Activated T-helper 1 cell treated with anti-CD3 and anti-CD28 coated beads, Interleukin-12 subunit alpha, Interleukin-12 subunit beta, Interleukin-2, Interleukin-4 antibody, amounts not matched to agents 30 ng/mL and 10 ng/mL and 1 ng/mL, durations not matched to agents 14 hours and 24 hours and 36 hours (primary cell): ENCODE measurements at regions not wholly inside any gene's neighbourhood (a gene's known extent, or its start where the extent isn't known, plus 50 kb on each side); places are given as distances from the start of the nearest gene placed in this dataset.

Experiments
- DNase-seq: peaks from one replicate; pipeline ENCODE4 v3.0.0; 2021; ENCODE audit warnings: low spot score
- H3K27ac Mint-ChIP-seq: one replicate; pipeline ENCODE4 v1.8.0; 2021; ENCODE audit warnings: mild to moderate bottlenecking, mixed read lengths
- H3K27me3 Mint-ChIP-seq: one replicate; pipeline ENCODE4 v1.8.0; 2022; ENCODE audit warnings: mild to moderate bottlenecking, moderate library complexity, mixed read lengths; ENCODE audit not compliant: insufficient read depth
- H3K36me3 Mint-ChIP-seq: one replicate; pipeline ENCODE4 v1.8.0; 2021; ENCODE audit warnings: low read depth, mixed read lengths
- H3K4me1 Mint-ChIP-seq: one replicate; pipeline ENCODE4 v1.8.0; 2021; ENCODE audit warnings: low read depth, mixed read lengths
- H3K4me3 Mint-ChIP-seq: one replicate; pipeline ENCODE4 v1.8.0; 2021; ENCODE audit warnings: mild to moderate bottlenecking, moderate library complexity, mixed read lengths
- H3K9me3 Mint-ChIP-seq: one replicate; pipeline ENCODE4 v1.8.0; 2021; ENCODE audit warnings: mixed read lengths
- intact Hi-C: fragments of 100-400 bp; cut with micrococcal nuclease; formaldehyde crosslinking; loops from one replicate; pipeline ENCODE4 v1.15.1; 2024

DNA sequence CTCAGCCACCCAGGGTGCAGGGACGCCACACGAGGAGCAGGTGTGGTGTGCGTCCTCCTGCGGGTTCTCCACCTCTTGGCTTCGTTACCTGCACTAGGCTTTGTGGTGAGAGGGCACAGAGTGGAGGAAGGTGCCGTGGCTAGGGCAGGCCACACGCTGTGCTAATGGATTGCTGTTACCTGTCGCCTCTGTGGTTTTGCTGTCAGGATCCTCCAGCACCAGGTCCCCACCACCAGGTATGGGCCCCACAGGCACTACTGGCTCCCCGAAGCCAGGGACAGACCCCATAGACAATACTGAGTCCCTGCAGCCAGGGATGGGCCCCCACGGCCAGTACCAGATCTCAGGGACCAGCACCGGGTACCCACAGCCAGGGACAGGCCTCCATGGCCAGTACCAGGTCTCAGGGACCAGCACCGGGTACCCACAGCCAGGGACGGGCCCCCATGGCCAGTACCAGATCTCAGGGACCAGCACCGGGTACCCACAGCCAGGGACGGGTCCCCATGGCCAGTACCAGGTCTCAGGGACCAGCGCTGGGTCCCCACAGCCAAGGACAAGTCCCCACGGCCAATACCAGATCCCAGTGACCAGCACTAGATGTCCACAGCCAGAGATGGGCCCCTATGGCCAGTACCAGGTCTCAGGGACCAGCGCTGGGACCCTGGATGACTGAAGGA lies 315.6 kb downstream of the SEC14L1 start:
- H3K4me1 Mint-ChIP-seq, result peaks cover 76% of the 10 kb centered on the region
- DNase-seq, result no peak
- peaks cover 31% of the 10 kb centered on the region for H3K36me3 Mint-ChIP-seq
- H3K4me3 Mint-ChIP-seq, result peak overlapping the region; percentile 95
- peak overlapping the region; percentile 90 for H3K27ac Mint-ChIP-seq
- no peaks in the 10 kb centered on the region for H3K27me3 Mint-ChIP-seq
- intact Hi-C loops, result loop anchor here (10.0 kb wide), 1 partner anchor 312 kb away; the partner anchor contains the start of gene SEC14L1
- no peaks in the 10 kb centered on the region for H3K9me3 Mint-ChIP-seq

DNA sequence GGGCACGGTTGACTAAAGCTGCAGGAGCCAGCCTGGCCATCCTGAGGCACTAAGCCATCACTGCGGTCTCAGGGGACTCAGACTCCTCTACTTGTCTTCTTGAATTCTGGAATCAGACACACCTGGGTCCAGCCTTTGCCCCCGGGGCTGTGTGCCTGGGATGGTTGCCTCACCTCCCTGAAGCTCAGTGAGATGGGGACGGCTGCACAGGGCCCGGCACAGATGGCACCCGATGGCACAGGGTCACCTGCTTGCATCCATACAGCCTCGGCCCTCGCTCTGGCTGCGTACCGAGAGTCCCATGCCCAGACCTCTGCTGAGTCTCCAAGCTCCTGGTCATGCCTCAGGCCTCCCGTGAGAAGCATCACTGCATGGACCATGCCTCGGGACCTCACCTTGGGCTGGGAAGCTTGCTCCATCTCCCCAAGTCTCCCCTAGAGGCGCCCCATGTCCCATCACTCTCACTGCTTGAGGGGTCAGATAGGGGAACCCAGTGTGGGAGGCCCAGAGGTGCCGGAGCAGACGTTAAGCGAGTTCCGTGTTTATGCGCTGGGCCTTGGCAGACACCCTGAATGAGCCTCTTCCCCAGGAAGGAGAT lies 316.3 kb downstream of the SEC14L1 start:
- H3K27me3 Mint-ChIP-seq, result no peaks in the 10 kb centered on the region
- H3K9me3 Mint-ChIP-seq, result no peaks in the 10 kb centered on the region
- intact Hi-C loops, result loop anchor here (10.0 kb wide), 1 partner anchor 312 kb away; the partner anchor contains the start of gene SEC14L1
- H3K27ac Mint-ChIP-seq, result peak overlapping the region; percentile 98
- DNase-seq, result no peak
- peak overlapping the region; percentile 95 for H3K4me3 Mint-ChIP-seq
- H3K36me3 Mint-ChIP-seq, result peaks cover 34% of the 10 kb centered on the region
- H3K4me1 Mint-ChIP-seq, result peaks cover 82% of the 10 kb centered on the region

DNA sequence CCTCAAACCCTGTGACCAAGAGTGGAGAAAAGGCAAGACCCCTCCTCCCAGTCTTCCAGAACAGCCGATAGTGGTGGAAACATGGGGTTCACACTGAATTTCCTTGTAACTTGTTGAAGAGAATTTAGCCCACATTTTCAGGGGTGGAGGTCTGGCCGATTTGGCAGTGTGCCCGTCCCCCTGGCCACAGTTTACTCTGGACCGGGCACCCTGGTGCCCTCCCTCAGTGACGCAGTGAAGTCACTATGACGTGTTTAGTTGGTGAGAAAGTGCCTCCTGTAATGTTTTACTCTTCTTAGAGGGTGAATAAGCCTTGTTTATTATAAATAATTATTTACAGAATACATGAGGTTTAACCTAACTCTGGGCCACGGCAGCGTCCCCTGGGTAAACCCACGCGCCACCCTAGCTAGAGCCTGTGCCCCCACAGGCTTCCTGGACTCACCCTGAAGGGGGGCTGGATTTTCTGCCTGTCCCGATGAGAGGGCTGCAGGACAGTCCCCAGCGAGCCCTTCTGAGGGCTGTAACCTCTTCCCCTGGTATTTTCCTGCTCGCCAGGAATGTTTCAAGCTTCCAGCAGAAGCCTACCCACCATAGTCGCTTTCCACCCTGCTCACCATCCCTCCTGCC lies 316.9 kb downstream of the SEC14L1 start:
- no peak for DNase-seq
- intact Hi-C loops, result loop anchor here (10.0 kb wide), 1 partner anchor 313 kb away; the partner anchor contains the start of gene SEC14L1
- Mint-ChIP-seq H3K4me1 (peaks cover 81% of the 10 kb centered on the region), H3K9me3 (no peaks in the 10 kb centered on the region), H3K27ac (peak overlapping the region; percentile 98), H3K4me3 (peak overlapping the region; percentile 95), H3K36me3 (peaks cover 34% of the 10 kb centered on the region), H3K27me3 (no peaks in the 10 kb centered on the region)

DNA sequence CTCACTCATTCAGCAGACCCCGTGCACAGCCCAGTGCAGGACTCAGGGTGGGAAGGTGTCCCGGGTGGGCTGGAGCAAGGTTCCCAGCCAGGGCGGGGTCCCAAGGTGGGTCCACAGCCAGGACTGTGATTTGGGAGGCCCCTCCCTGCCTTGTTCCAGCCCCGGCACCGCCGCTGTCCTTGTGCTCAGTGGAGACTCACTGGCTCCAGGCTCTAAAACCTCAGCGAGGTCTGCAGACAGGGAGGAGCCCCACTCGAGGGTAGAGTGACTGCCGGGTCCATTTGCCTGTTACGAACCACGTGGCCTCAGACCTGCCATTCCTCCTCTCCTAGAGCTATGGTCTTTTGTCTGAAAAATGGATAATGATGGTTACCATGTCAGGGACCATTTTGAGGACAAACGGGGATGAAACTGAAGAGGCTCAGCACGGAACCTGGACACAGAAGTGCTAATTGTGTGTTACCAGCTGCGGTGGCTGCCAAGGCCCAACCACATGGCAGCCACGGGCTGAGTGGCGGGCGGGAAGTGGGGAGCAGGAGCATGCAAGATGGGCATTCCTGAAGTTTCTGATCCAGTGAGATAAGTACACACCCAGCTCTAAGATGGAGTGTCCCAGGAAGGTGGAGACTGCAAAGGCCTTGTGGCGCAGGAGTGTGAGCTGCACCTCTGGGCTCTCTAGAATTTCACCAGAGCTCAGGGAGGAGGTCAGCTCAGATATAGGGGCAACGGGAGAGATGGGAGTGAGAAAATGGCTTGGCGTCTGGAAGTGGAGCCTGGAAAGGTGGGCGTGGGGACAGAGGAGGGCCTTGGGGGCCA lies 317.6 kb downstream of the SEC14L1 start:
- DNase-seq, result no peak
- intact Hi-C loops, result loop anchor here (10.0 kb wide), 1 partner anchor 314 kb away; the partner anchor contains the start of gene SEC14L1
- Mint-ChIP-seq H3K4me3 (peak overlapping the region; percentile 95), H3K36me3 (peaks cover 40% of the 10 kb centered on the region), H3K27me3 (no peaks in the 10 kb centered on the region), H3K27ac (peak overlapping the region; percentile 98), H3K9me3 (no peaks in the 10 kb centered on the region), H3K4me1 (peaks cover 81% of the 10 kb centered on the region)

DNA sequence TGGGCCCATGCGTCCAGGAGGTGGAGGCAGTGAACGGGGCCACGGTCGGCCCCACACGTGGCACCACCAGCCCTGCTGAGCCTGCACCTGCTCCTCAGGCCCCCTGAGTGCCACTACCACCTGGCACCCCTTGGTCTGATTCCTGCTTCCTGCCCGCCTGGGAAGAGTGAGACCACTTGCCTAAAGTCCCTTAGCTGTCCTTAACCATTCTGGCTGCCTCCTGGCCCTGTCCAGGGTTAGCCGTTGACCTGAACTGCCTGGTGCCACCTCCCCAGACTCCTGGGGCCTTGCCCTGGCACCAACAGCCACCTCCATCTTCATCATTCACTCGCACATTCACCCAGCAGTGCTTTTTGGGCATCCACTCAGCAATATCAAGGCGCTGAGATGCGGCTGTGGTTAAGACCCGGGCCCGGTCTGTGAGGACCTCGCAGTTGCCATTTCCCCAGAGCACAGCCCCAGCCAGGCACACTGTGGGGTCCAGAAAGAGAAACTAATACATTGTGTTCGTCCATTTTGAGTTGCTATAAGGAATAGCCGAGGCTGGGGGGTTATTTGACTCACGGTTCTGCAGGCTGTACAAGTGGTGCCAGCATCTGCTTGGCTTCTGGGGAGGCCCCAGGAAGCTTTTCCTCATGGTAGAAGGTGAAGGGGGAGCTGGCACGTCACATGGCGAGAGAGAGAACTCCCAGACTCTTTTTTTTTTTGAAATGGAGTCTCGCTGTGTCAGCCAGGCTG lies 318.4 kb downstream of the SEC14L1 start:
- Mint-ChIP-seq H3K27me3 (no peaks in the 10 kb centered on the region), H3K9me3 (no peaks in the 10 kb centered on the region), H3K4me3 (peak overlapping the region; percentile 95), H3K4me1 (peaks cover 75% of the 10 kb centered on the region), H3K36me3 (peaks cover 36% of the 10 kb centered on the region), H3K27ac (peak overlapping the region; percentile 98)
- DNase-seq, result no peak
- intact Hi-C loops, result loop anchor here (10.0 kb wide), 1 partner anchor 314 kb away; the partner anchor contains the start of gene SEC14L1

DNA sequence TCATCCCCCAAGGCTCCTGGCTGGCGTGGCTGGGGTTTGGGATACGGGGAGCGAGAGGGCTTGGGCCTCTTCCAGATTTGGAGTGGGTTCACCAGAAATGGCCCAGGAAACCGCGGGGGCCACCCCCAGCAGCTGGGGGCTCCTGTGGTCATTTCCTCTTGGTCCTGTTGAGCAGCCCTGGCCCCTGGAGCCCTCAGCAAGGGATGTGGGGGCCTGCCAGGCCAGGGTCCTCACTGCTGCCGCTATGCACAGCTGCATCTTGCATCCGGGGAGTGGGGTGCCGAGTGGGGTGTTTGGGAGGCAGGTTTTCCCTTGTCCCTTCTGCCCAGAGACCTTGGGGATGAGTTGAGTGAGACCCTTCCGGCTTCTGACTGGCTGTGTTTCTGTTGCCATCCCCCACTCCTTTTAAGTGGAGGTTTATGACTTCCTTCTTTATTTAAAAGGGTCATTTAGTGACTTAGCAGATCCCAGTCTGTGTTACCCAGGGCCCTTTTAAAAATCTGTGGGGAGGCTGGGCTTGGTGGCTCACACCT lies 319.8 kb downstream of the SEC14L1 start:
- Mint-ChIP-seq H3K27ac (peak overlapping the region; percentile 98), H3K27me3 (no peaks in the 10 kb centered on the region), H3K4me3 (peak overlapping the region; percentile 95), H3K4me1 (peaks cover 76% of the 10 kb centered on the region), H3K36me3 (peaks cover 33% of the 10 kb centered on the region), H3K9me3 (no peaks in the 10 kb centered on the region)
- intact Hi-C loops, result loop anchor here (1.0 to 5.0 kb wide), 6 partner anchors 8 to 1547 kb away; partner anchors contain the start of gene CANT1
- DNase-seq, result no peak

DNA sequence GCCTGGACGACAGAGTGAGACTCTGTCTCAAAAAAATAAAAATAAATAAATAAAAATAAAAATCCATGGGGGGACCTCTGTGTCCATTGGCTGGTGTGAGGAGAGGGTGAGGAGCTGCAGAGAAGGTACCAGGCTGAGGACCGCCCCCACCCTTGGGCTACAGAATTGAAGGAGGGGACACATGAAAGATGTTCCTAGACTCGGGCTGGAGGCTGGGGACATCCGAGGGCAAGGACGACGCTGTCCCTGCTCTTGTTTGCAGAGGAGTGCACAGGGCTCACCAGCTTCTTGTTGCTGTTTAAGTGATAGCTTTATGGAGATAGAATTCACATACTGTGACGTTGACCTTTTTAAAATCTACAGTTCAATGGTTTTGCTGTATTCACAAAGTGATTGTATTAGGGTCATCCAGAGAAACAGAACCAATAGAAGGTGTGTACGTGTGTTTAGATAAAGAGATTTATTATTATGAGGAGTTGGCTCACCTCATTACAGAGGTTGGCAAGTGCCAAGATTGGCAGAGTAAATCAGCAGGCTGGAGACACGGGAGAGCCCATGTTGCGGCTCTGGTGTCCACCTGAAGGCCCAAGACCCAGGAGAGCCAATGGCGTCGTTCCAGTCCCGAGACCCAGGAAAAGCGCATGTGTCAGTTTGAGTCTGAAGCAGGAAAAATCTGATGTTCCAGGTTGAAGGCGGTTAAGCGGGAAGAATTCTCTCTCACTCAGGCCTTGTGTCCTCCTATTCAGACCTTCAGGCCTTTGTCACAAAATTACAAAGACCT lies 320.7 kb downstream of the SEC14L1 start:
- Mint-ChIP-seq H3K27me3 (no peaks in the 10 kb centered on the region), H3K4me1 (peaks cover 81% of the 10 kb centered on the region), H3K4me3 (peak overlapping the region; percentile 72), H3K36me3 (peaks cover 31% of the 10 kb centered on the region), H3K27ac (peak overlapping the region; percentile 98), H3K9me3 (no peaks in the 10 kb centered on the region)
- DNase-seq, result no peak
- intact Hi-C loops, result loop anchor here (2.0 to 5.0 kb wide), 4 partner anchors 17 to 1546 kb away; partner anchors contain the start of gene CANT1

DNA sequence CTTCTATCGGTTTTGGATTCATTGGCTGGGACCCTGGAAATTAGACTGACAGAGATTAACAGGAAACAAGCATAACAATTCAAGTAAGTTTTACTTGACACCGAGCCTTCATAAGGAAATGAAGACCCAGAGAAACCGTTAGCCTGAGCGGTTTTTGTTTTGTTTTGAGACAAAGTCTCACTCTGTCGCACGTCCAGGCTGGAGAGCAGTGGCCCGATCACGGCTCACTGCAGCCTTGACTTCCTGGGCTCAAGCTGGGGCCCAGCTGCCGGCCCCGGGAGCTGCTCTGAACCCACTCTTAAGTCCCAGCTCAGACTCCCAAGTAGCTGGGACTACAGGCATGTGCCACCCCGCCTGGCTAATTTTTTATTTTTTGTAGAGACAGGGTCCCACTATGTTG lies 321.3 kb downstream of the SEC14L1 start:
- peaks cover 83% of the 10 kb centered on the region for H3K4me1 Mint-ChIP-seq
- DNase-seq, result no peak
- no peaks in the 10 kb centered on the region for H3K9me3 Mint-ChIP-seq
- H3K4me3 Mint-ChIP-seq, result peak overlapping the region; percentile 72
- H3K36me3 Mint-ChIP-seq, result peaks cover 31% of the 10 kb centered on the region
- H3K27ac Mint-ChIP-seq, result peak overlapping the region; percentile 98
- H3K27me3 Mint-ChIP-seq, result no peaks in the 10 kb centered on the region
- intact Hi-C loops, result loop anchor here (2.0 to 5.0 kb wide), 2 partner anchors 57 to 1545 kb away; partner anchors contain the start of gene CANT1

DNA sequence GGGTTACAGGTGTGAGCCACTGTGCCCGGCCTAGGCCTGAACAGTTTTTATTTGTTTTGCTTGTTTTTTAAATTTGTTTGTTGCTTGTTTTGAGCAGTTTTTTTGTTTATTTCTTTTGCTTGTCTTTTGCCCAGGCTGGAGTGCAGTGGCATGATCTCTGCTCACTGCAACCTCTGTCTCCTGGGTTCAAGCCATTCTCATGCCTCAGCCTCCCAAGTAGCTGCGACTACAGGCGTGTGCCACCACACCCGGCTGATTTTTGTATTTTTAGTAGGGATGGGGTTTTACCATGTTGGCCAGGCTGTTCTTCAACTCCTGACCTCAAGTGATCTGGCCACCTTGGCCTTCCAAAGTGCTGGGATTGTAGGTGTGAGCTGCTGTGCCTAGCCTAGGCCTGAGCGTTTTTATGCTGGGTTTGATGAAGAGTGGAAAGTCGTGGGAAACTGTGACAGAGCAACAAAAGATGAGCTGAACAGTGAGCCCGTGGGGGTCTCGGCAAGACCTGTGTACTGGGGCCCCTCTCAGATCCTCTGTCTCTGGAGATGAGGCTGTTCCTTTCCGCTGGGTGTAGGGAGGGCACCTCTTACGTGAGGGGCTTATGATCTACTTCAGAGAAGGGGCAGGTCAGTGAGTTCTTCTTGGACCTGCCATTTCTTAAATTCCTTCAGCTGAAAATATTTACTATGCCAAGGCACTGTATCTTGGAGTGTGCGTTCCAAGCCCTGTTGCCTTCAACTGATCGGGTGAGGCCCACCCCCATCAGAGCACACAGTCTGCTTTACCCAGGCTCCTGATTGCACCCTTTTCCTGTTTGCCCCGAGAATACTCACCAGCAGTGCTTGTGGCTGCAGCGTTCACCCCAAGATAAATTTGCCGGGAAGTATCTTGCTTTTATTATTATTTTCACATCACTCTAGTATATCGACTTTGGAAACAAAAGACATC lies 322.1 kb downstream of the SEC14L1 start:
- intact Hi-C loops, result loop anchor here (2.0 to 5.0 kb wide), 2 partner anchors 58 to 1544 kb away; partner anchors contain the start of gene CANT1
- Mint-ChIP-seq H3K27me3 (no peaks in the 10 kb centered on the region), H3K27ac (peak overlapping the region; percentile 98), H3K9me3 (no peaks in the 10 kb centered on the region), H3K36me3 (peaks cover 30% of the 10 kb centered on the region), H3K4me3 (peak overlapping the region; percentile 72), H3K4me1 (peaks cover 77% of the 10 kb centered on the region)
- no peak for DNase-seq

DNA sequence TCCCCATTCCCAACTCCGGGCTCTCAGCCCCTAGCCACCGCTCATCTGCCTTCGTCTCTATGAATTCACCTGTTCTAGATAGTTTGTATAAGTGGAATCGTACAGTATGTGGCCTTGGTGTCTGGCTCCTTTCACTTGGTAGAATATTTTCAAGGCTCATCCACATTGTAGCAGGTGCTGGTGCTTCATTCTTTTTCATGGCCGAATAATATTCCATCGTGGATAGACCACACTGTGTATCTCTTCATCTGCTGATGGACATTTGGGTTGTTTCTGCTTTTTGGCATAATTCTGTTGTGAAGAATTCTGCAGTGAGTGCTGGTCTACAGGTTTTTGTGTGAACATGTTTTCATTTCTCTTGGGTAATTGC lies 324.2 kb downstream of the SEC14L1 start:
- intact Hi-C loops, result loop anchor here (1.0 to 5.0 kb wide), 2 partner anchors 9 to 1542 kb away; partner anchors contain the start of gene CANT1
- Mint-ChIP-seq H3K4me1 (peaks cover 76% of the 10 kb centered on the region), H3K27ac (peak overlapping the region; percentile 89), H3K9me3 (peaks cover 2% of the 10 kb centered on the region), H3K4me3 (peak overlapping the region; percentile 59), H3K27me3 (no peaks in the 10 kb centered on the region), H3K36me3 (peaks cover 42% of the 10 kb centered on the region)
- no peak for DNase-seq
